ENCODE measurements at regions not wholly inside any gene's neighbourhood (a gene's known extent, or its start where the extent isn't known, plus 50 kb on each side); places are given as distances from the start of the nearest gene placed in this dataset.

DNA sequence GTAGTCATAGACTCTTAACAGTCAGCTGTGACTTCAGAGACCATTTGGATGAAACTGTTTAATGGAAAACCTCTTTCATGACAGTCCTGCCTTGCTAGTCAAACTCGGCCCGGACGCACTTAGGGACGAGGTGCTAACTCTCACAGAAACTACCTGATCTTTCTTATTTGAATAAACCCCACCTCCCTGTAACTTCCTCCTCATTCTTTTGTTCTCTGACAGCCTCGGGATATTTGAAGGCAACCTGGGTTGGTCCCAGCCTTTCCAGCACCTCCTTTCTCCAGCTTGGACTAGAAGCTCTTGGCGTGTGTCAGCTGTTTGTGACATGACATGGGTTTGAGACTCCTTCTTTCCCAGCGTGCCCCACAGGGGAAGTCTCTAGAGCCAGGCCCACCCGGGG is 175.3 kb upstream of the EXOC2 start:
- ChIA-PET POLR2A (no interaction called here), CTCF (no interaction called here)
- no peaks in the 10 kb centered on the region for H3K36me3 Mint-ChIP-seq
- ATAC-seq = no peak
- no peak overlapping the region for H3K27ac Mint-ChIP-seq
- peaks cover 5% of the 10 kb centered on the region for H3K9me3 Mint-ChIP-seq
- H3K27me3 Mint-ChIP-seq (ENCODE audit: low read depth) = no peaks in the 10 kb centered on the region
- TF ChIP-seq, protein P1, sequence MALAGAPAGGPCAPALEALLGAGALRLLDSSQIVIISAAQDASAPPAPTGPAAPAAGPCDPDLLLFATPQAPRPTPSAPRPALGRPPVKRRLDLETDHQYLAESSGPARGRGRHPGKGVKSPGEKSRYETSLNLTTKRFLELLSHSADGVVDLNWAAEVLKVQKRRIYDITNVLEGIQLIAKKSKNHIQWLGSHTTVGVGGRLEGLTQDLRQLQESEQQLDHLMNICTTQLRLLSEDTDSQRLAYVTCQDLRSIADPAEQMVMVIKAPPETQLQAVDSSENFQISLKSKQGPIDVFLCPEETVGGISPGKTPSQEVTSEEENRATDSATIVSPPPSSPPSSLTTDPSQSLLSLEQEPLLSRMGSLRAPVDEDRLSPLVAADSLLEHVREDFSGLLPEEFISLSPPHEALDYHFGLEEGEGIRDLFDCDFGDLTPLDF (CRISPR knock-in tag; IDR thresholded peaks at IDR 0.05) = no peak
- no peak for TF ChIP-seq MXD4 (CRISPR knock-in tag; IDR thresholded peaks at IDR 0.05; ENCODE audit: borderline replicate concordance)
- no peak for TF ChIP-seq PRRX2 (CRISPR knock-in tag; IDR thresholded peaks at IDR 0.05)
- TF ChIP-seq RELA (CRISPR knock-in tag; IDR thresholded peaks at IDR 0.05; ENCODE audit: borderline replicate concordance) = no peak
- TF ChIP-seq, protein P2, sequence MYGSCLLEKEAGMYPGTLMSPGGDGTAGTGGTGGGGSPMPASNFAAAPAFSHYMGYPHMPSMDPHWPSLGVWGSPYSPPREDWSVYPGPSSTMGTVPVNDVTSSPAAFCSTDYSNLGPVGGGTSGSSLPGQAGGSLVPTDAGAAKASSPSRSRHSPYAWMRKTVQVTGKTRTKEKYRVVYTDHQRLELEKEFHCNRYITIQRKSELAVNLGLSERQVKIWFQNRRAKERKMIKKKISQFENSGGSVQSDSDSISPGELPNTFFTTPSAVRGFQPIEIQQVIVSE (CRISPR knock-in tag; IDR thresholded peaks at IDR 0.05; ENCODE audit: borderline replicate concordance) = no peak
- TF ChIP-seq, protein P3, sequence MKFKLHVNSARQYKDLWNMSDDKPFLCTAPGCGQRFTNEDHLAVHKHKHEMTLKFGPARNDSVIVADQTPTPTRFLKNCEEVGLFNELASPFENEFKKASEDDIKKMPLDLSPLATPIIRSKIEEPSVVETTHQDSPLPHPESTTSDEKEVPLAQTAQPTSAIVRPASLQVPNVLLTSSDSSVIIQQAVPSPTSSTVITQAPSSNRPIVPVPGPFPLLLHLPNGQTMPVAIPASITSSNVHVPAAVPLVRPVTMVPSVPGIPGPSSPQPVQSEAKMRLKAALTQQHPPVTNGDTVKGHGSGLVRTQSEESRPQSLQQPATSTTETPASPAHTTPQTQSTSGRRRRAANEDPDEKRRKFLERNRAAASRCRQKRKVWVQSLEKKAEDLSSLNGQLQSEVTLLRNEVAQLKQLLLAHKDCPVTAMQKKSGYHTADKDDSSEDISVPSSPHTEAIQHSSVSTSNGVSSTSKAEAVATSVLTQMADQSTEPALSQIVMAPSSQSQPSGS (CRISPR knock-in tag; IDR thresholded peaks at IDR 0.05; ENCODE audit: borderline replicate concordance, low read depth) = no peak
- TF ChIP-seq CBFB (CRISPR knock-in tag; IDR thresholded peaks at IDR 0.05; ENCODE audit: low read depth) = no peak
- TF ChIP-seq ZNF317 (CRISPR knock-in tag; IDR thresholded peaks at IDR 0.05; ENCODE audit: borderline replicate concordance, low read depth) = no peak
- TF ChIP-seq, protein P4, sequence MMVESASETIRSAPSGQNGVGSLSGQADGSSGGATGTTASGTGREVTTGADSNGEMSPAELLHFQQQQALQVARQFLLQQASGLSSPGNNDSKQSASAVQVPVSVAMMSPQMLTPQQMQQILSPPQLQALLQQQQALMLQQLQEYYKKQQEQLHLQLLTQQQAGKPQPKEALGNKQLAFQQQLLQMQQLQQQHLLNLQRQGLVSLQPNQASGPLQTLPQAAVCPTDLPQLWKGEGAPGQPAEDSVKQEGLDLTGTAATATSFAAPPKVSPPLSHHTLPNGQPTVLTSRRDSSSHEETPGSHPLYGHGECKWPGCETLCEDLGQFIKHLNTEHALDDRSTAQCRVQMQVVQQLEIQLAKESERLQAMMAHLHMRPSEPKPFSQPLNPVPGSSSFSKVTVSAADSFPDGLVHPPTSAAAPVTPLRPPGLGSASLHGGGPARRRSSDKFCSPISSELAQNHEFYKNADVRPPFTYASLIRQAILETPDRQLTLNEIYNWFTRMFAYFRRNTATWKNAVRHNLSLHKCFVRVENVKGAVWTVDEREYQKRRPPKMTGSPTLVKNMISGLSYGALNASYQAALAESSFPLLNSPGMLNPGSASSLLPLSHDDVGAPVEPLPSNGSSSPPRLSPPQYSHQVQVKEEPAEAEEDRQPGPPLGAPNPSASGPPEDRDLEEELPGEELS (CRISPR knock-in tag; IDR thresholded peaks at IDR 0.05) = no peak
- TF ChIP-seq, protein P5, sequence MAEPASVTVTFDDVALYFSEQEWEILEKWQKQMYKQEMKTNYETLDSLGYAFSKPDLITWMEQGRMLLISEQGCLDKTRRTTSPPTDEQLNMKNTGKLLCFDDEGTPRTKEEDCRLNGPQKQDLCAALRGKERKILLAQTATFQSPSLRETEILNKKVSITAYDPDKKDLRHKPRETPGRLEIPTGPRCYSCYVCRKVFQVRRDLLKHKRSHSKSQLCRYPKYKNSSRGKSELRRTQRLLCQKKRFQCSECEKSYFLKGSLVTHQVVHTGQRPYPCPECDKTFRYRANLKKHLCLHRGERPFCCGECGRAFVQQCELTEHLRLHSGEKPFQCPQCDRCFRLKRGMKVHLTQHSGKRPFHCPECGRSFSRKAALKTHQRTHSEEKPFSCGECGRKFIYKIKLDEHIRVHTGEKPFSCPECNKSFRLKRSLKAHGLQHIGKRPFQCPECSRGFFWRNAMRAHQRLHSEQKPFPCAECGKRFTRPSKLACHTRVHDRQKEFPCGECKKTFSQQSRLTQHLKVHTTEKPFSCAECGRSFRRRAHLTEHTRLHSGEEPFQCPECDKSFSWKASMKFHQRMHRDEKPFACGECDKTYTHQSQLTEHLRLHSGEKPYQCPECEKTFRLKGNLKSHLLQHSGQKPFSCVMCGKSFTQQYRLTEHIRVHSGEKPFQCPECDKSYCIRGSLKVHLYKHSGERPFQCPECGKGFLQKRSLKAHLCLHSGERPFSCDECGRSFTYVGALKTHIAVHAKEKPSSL (CRISPR knock-in tag; conservative IDR thresholded peaks at IDR 0.05) = no peak
- TF ChIP-seq, protein P6, sequence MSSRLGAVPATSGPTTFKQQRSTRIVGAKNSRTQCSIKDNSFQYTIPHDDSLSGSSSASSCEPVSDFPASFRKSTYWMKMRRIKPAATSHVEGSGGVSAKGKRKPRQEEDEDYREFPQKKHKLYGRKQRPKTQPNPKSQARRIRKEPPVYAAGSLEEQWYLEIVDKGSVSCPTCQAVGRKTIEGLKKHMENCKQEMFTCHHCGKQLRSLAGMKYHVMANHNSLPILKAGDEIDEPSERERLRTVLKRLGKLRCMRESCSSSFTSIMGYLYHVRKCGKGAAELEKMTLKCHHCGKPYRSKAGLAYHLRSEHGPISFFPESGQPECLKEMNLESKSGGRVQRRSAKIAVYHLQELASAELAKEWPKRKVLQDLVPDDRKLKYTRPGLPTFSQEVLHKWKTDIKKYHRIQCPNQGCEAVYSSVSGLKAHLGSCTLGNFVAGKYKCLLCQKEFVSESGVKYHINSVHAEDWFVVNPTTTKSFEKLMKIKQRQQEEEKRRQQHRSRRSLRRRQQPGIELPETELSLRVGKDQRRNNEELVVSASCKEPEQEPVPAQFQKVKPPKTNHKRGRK (CRISPR knock-in tag; IDR thresholded peaks at IDR 0.05; ENCODE audit: borderline replicate concordance) = no peak
- TF ChIP-seq, protein P7, sequence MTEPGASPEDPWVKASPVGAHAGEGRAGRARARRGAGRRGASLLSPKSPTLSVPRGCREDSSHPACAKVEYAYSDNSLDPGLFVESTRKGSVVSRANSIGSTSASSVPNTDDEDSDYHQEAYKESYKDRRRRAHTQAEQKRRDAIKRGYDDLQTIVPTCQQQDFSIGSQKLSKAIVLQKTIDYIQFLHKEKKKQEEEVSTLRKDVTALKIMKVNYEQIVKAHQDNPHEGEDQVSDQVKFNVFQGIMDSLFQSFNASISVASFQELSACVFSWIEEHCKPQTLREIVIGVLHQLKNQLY (CRISPR knock-in tag; IDR thresholded peaks at IDR 0.05) = no peak
- TF ChIP-seq, protein P8, sequence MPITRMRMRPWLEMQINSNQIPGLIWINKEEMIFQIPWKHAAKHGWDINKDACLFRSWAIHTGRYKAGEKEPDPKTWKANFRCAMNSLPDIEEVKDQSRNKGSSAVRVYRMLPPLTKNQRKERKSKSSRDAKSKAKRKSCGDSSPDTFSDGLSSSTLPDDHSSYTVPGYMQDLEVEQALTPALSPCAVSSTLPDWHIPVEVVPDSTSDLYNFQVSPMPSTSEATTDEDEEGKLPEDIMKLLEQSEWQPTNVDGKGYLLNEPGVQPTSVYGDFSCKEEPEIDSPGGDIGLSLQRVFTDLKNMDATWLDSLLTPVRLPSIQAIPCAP (CRISPR knock-in tag; IDR thresholded peaks at IDR 0.05) = no peak
- no peak overlapping the region for H3K4me3 Mint-ChIP-seq
- no peak for DNase-seq (ENCODE audit: low spot score)
- 0 out of 2 replicates have a peak, but pooled peaks cover 4% of the 10 kb centered on the region for H3K4me1 Mint-ChIP-seq

DNA sequence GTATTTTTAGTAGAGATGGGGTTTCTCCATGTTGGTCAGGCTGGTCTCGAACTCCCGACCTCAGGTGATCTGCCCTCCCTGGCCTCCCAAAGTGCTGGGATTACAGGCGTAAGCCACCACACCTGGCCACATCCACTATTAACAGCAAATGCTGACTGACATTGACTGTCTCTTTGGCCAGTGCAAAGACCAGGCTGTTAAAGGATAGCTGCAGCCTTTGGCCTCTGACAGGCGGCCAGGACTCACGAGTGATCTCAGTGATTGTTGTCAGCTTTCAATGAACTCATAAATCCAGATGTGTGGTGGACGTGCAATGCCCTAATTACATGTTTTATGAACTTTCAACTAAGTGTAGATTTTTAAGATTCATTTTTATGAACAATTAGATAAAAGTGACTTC is 174.4 kb upstream of the EXOC2 start:
- no peak for TF ChIP-seq RELA (CRISPR knock-in tag; IDR thresholded peaks at IDR 0.05; ENCODE audit: borderline replicate concordance)
- TF ChIP-seq PRRX2 (CRISPR knock-in tag; IDR thresholded peaks at IDR 0.05) = no peak
- TF ChIP-seq, protein P9, sequence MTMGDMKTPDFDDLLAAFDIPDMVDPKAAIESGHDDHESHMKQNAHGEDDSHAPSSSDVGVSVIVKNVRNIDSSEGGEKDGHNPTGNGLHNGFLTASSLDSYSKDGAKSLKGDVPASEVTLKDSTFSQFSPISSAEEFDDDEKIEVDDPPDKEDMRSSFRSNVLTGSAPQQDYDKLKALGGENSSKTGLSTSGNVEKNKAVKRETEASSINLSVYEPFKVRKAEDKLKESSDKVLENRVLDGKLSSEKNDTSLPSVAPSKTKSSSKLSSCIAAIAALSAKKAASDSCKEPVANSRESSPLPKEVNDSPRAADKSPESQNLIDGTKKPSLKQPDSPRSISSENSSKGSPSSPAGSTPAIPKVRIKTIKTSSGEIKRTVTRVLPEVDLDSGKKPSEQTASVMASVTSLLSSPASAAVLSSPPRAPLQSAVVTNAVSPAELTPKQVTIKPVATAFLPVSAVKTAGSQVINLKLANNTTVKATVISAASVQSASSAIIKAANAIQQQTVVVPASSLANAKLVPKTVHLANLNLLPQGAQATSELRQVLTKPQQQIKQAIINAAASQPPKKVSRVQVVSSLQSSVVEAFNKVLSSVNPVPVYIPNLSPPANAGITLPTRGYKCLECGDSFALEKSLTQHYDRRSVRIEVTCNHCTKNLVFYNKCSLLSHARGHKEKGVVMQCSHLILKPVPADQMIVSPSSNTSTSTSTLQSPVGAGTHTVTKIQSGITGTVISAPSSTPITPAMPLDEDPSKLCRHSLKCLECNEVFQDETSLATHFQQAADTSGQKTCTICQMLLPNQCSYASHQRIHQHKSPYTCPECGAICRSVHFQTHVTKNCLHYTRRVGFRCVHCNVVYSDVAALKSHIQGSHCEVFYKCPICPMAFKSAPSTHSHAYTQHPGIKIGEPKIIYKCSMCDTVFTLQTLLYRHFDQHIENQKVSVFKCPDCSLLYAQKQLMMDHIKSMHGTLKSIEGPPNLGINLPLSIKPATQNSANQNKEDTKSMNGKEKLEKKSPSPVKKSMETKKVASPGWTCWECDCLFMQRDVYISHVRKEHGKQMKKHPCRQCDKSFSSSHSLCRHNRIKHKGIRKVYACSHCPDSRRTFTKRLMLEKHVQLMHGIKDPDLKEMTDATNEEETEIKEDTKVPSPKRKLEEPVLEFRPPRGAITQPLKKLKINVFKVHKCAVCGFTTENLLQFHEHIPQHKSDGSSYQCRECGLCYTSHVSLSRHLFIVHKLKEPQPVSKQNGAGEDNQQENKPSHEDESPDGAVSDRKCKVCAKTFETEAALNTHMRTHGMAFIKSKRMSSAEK (CRISPR knock-in tag; IDR thresholded peaks at IDR 0.05; ENCODE audit: borderline replicate concordance) = no peak
- TF ChIP-seq TEAD1 (CRISPR knock-in tag; IDR thresholded peaks at IDR 0.05) = no peak
- TF ChIP-seq, protein P6 (CRISPR knock-in tag; IDR thresholded peaks at IDR 0.05; ENCODE audit: borderline replicate concordance) = no peak
- CTCF ChIA-PET = no interaction called here

More for the DNA sequence above, 174.4 kb upstream of the EXOC2 start:
- Mint-ChIP-seq H3K9me3 (peaks cover 5% of the 10 kb centered on the region), H3K27me3 (ENCODE audit: low read depth) (no peaks in the 10 kb centered on the region), H3K36me3 (no peaks in the 10 kb centered on the region), H3K4me1 (0 out of 2 replicates have a peak, but pooled peaks cover 4% of the 10 kb centered on the region), H3K4me3 (no peak overlapping the region), H3K27ac (no peak overlapping the region)
- POLR2A ChIA-PET = no interaction called here
- ATAC-seq (no peak), DNase-seq (ENCODE audit: low spot score) (no peak)
